ENCODE measurements at regions not wholly inside any gene's neighbourhood (a gene's known extent, or its start where the extent isn't known, plus 50 kb on each side); places are given as distances from the start of the nearest gene placed in this dataset.

DNA sequence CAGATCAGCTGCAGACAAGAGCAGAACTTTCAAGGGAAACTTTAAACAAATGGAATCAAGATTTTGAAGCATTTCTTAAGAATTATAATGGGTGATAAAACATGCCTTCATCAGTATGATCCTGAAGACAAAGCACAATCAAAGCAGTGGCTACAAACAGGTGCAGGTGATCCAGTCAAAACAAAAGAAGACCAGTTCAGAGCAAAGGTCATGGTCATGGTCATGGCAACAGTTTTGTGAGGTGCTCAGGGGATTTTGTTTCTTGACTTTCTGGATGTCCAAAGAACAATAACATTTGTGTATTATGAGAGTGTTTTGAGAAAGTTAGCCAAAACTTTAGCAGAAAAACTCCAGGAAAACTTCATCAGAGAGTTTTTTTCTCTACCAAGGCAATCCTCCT, 681.7 kb upstream of the PTBP2 start:
- Histone ChIP-seq H3K9me1 (ENCODE audit: control insufficient read depth, extremely low read depth, insufficient read depth, low read length) (no peaks in the 10 kb centered on the region), H4K20me1 (ENCODE audit: control insufficient read depth, extremely low read depth, insufficient read depth, low read length) (no peaks in the 10 kb centered on the region), H2AFZ (ENCODE audit: control insufficient read depth, low read length) (no peak overlapping the region), H3K27me3 (ENCODE audit: control insufficient read depth, extremely low read depth, insufficient read depth, low read length) (no peaks in the 10 kb centered on the region), H3K27ac (ENCODE audit: control insufficient read depth, insufficient read depth, low read length) (no peak overlapping the region), H3K4me1 (ENCODE audit: control insufficient read depth, extremely low read depth, insufficient read depth, low read length) (no peaks in the 10 kb centered on the region), H3K4me2 (ENCODE audit: control insufficient read depth, extremely low read depth, insufficient read depth, low read depth, low read length) (no peak overlapping the region), H3K36me3 (ENCODE audit: control insufficient read depth in 2 of 2, extremely low read depth in 1 of 2, insufficient read depth in 2 of 2, low read length in 2 of 2) (no peaks in the 10 kb centered on the region), H3K9me3 (ENCODE audit: control insufficient read depth, low read depth, low read length) (no peaks in the 10 kb centered on the region), H3K4me3 (ENCODE audit: control insufficient read depth in 2 of 3, extremely low read depth in 1 of 3, insufficient read depth in 2 of 3, low read depth in 1 of 3, low read length in 3 of 3) (no peak overlapping the region), H3K9ac (ENCODE audit: control insufficient read depth, extremely low read depth, insufficient read depth, low read length) (no peak overlapping the region), H3K79me2 (ENCODE audit: control insufficient read depth, insufficient read depth, low read length) (no peaks in the 10 kb centered on the region)
- FAIRE-seq (no peak), DNase-seq (ENCODE audit: low read depth, low spot score) (no peak)
- dilution Hi-C loops (cut with MboI; ENCODE audit: extremely low pct_ligation_motif_present, low sequenced_read_pairs), result no loop called here
- no peak for TF ChIP-seq EZH2 (IDR thresholded peaks at IDR 0.05; ENCODE audit: low read length)
- TF ChIP-seq, protein P1, sequence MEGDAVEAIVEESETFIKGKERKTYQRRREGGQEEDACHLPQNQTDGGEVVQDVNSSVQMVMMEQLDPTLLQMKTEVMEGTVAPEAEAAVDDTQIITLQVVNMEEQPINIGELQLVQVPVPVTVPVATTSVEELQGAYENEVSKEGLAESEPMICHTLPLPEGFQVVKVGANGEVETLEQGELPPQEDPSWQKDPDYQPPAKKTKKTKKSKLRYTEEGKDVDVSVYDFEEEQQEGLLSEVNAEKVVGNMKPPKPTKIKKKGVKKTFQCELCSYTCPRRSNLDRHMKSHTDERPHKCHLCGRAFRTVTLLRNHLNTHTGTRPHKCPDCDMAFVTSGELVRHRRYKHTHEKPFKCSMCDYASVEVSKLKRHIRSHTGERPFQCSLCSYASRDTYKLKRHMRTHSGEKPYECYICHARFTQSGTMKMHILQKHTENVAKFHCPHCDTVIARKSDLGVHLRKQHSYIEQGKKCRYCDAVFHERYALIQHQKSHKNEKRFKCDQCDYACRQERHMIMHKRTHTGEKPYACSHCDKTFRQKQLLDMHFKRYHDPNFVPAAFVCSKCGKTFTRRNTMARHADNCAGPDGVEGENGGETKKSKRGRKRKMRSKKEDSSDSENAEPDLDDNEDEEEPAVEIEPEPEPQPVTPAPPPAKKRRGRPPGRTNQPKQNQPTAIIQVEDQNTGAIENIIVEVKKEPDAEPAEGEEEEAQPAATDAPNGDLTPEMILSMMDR (optimal IDR thresholded peaks at IDR 0.05 in 1 of 3, IDR thresholded peaks at IDR 0.05 in 1 of 3, conservative IDR thresholded peaks at IDR 0.05 in 1 of 3; ENCODE audit: extremely low read depth in 1 of 3, insufficient read depth in 2 of 3, low read length in 3 of 3), result no peak

DNA sequence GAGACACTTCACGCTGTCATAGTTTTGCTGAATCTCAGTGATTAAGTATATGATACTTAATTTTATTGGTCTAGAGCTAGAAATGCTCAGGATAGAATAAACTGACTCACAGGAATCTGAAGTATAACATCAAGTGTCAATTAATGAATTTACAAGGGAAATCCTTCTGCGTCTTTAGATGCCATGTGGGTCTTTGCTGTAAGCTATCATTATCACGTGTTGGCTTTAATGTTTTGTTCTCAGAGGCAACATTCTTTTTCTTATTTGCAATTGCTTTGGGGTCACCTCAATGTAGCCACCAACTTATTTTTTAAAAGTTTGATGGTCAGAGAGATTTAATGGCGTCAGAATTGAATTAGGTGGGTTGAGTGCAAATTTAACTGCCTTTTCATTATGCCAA, 680.1 kb upstream of the PTBP2 start:
- H3K4me3 ChIP-seq (ENCODE audit: control insufficient read depth in 2 of 3, extremely low read depth in 1 of 3, insufficient read depth in 2 of 3, low read depth in 1 of 3, low read length in 3 of 3), result no peak overlapping the region
- H3K4me1 ChIP-seq (ENCODE audit: control insufficient read depth, extremely low read depth, insufficient read depth, low read length), result no peaks in the 10 kb centered on the region
- no peaks in the 10 kb centered on the region for H3K36me3 ChIP-seq (ENCODE audit: control insufficient read depth in 2 of 2, extremely low read depth in 1 of 2, insufficient read depth in 2 of 2, low read length in 2 of 2)
- no peaks in the 10 kb centered on the region for H3K9me1 ChIP-seq (ENCODE audit: control insufficient read depth, extremely low read depth, insufficient read depth, low read length)
- no peaks in the 10 kb centered on the region for H3K27me3 ChIP-seq (ENCODE audit: control insufficient read depth, extremely low read depth, insufficient read depth, low read length)
- H2AFZ ChIP-seq (ENCODE audit: control insufficient read depth, low read length), result no peak overlapping the region
- no peak overlapping the region for H3K27ac ChIP-seq (ENCODE audit: control insufficient read depth, insufficient read depth, low read length)
- no peaks in the 10 kb centered on the region for H3K79me2 ChIP-seq (ENCODE audit: control insufficient read depth, insufficient read depth, low read length)
- dilution Hi-C loops (cut with MboI; ENCODE audit: extremely low pct_ligation_motif_present, low sequenced_read_pairs), result no loop called here
- H3K4me2 ChIP-seq (ENCODE audit: control insufficient read depth, extremely low read depth, insufficient read depth, low read depth, low read length), result no peak overlapping the region
- H3K9ac ChIP-seq (ENCODE audit: control insufficient read depth, extremely low read depth, insufficient read depth, low read length), result no peak overlapping the region
- H3K9me3 ChIP-seq (ENCODE audit: control insufficient read depth, low read depth, low read length), result no peaks in the 10 kb centered on the region
- FAIRE-seq (no peak), DNase-seq (ENCODE audit: low read depth, low spot score) (no peak)
- no peak for TF ChIP-seq EZH2 (IDR thresholded peaks at IDR 0.05; ENCODE audit: low read length)
- TF ChIP-seq, protein P1 (optimal IDR thresholded peaks at IDR 0.05 in 1 of 3, IDR thresholded peaks at IDR 0.05 in 1 of 3, conservative IDR thresholded peaks at IDR 0.05 in 1 of 3; ENCODE audit: extremely low read depth in 1 of 3, insufficient read depth in 2 of 3, low read length in 3 of 3), result no peak
- no peaks in the 10 kb centered on the region for H4K20me1 ChIP-seq (ENCODE audit: control insufficient read depth, extremely low read depth, insufficient read depth, low read length)

Measured in keratinocyte (primary cell).